ENCODE measurements at regions not wholly inside any gene's neighbourhood (a gene's known extent, or its start where the extent isn't known, plus 50 kb on each side); places are given as distances from the start of the nearest gene placed in this dataset.

DNA sequence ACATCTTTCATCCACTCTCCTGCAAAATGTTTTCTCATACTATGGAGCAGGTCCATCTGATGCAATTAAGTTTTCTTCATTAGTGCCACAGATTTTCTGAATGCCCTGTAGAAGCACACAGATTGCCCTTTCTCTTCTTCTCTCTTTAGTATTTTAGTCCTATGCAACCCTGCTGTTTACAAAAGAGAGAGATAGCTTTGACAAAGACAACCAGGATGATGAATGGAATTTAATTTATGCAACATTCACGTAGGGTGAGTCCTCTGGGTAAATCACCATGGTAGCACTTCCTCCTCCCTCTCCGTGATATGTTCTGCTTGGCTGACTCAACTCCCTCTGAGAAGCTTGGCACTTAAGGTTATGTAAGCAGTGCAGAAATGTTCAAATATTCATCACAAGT lies 400.9 kb upstream of the PDE3A start:
- no peak for DNase-seq (ENCODE audit: low spot score)
- H3K36me3 Mint-ChIP-seq (ENCODE audit: low read depth, unreplicated experiment), result no peaks in the 10 kb centered on the region
- H3K4me3 Mint-ChIP-seq (ENCODE audit: unreplicated experiment), result no peak overlapping the region
- H3K4me1 Mint-ChIP-seq (ENCODE audit: unreplicated experiment), result no peaks in the 10 kb centered on the region
- no peaks in the 10 kb centered on the region for H3K27me3 Mint-ChIP-seq (ENCODE audit: unreplicated experiment)
- no peak overlapping the region for H3K27ac Mint-ChIP-seq (ENCODE audit: unreplicated experiment)
- no peaks in the 10 kb centered on the region for H3K9me3 Mint-ChIP-seq (ENCODE audit: unreplicated experiment)
- TF ChIP-seq, protein P1, sequence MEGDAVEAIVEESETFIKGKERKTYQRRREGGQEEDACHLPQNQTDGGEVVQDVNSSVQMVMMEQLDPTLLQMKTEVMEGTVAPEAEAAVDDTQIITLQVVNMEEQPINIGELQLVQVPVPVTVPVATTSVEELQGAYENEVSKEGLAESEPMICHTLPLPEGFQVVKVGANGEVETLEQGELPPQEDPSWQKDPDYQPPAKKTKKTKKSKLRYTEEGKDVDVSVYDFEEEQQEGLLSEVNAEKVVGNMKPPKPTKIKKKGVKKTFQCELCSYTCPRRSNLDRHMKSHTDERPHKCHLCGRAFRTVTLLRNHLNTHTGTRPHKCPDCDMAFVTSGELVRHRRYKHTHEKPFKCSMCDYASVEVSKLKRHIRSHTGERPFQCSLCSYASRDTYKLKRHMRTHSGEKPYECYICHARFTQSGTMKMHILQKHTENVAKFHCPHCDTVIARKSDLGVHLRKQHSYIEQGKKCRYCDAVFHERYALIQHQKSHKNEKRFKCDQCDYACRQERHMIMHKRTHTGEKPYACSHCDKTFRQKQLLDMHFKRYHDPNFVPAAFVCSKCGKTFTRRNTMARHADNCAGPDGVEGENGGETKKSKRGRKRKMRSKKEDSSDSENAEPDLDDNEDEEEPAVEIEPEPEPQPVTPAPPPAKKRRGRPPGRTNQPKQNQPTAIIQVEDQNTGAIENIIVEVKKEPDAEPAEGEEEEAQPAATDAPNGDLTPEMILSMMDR (IDR thresholded peaks at IDR 0.05; ENCODE audit: unreplicated experiment), result no peak

DNA sequence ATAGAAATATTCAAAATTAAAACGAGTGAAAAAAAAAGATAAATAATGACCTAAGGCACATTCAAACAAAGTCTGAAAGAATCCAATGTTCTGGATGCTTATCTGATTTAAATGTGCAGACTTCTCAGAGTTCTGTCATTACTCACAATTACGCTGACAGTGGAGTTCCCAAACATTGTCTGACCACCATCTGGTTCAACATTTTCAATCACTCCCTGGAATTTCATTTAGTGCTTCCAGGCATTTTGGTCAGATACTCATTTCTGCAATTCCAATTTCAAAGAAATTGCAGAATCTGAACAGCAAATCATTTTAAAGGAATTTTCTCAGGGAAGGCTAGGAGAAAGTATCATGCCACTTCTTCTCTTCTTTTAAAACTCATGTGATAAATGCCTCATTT lies 398.2 kb upstream of the PDE3A start:
- Mint-ChIP-seq H3K36me3 (ENCODE audit: low read depth, unreplicated experiment) (no peaks in the 10 kb centered on the region), H3K27me3 (ENCODE audit: unreplicated experiment) (no peaks in the 10 kb centered on the region), H3K4me1 (ENCODE audit: unreplicated experiment) (no peaks in the 10 kb centered on the region), H3K9me3 (ENCODE audit: unreplicated experiment) (no peaks in the 10 kb centered on the region), H3K4me3 (ENCODE audit: unreplicated experiment) (no peak overlapping the region), H3K27ac (ENCODE audit: unreplicated experiment) (no peak overlapping the region)
- no peak for DNase-seq (ENCODE audit: low spot score)
- TF ChIP-seq, protein P1 (IDR thresholded peaks at IDR 0.05; ENCODE audit: unreplicated experiment), result no peak

DNA sequence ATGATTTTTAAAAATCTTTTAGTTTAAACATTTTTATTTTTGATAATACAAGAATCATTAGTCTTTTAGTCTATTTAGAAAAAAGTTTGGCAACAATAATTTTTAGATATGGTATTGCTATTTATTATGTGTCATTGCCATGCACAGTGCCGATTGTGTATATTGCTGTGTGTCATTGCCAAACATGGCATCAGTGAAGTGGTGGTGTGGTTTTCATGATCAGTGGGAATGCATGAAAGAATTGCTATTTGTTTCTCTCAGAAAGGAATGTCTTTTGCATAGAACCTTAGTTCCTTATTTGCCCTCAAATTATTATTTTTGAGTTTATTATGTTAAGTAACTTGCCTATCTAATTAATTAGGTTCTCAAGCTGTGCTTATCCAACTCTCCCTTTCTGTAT lies 397.5 kb upstream of the PDE3A start:
- no peaks in the 10 kb centered on the region for H3K27me3 Mint-ChIP-seq (ENCODE audit: unreplicated experiment)
- H3K4me3 Mint-ChIP-seq (ENCODE audit: unreplicated experiment), result no peak overlapping the region
- H3K9me3 Mint-ChIP-seq (ENCODE audit: unreplicated experiment), result no peaks in the 10 kb centered on the region
- DNase-seq (ENCODE audit: low spot score), result no peak
- no peak overlapping the region for H3K27ac Mint-ChIP-seq (ENCODE audit: unreplicated experiment)
- no peaks in the 10 kb centered on the region for H3K36me3 Mint-ChIP-seq (ENCODE audit: low read depth, unreplicated experiment)
- H3K4me1 Mint-ChIP-seq (ENCODE audit: unreplicated experiment), result no peaks in the 10 kb centered on the region
- TF ChIP-seq, protein P1 (IDR thresholded peaks at IDR 0.05; ENCODE audit: unreplicated experiment), result no peak

DNA sequence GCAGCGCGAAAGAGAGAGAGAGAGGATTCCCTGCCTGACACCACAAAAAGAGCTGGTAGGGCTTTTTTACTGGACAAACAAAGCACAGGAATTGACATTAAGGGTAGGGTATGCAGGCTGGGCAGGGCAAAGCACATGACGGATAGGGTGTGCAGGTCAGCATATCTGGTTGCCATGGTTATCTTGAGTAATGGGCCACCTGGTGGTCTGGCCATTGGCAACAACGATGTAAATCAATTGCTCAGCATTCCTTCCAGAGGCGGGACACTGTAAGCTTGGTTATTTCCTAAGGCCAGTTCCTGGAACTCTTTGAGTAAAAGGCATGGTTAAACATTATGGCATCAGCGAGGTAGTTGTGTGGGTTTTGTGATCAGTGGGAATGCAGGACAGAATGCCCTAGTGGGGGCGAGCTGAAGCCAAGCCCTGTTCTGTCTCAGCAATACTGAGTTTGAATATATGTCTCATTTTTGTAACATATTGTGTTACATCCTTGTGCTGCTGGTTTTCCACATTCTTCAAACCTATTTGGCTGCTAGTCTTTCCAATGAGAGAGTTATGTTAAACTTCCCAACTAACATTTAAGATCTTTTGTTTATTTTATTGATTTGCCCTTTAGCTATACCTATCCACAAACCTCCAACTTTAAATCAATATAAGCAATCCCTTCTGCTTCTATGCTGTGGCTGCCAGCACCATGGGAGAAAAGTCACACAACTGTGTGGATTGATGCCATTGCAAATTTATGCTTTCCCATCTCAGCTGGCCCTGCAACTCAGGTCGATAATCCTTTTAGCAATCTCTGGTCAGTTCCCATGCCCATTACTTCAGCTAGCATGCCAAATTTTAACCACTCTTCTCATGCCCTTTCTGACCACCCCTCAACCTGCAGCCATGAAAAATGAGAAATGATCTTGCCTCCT lies 396.7 kb upstream of the PDE3A start:
- peak; percentile 7 for DNase-seq (ENCODE audit: low spot score)
- Mint-ChIP-seq H3K9me3 (ENCODE audit: unreplicated experiment) (no peaks in the 10 kb centered on the region), H3K27ac (ENCODE audit: unreplicated experiment) (no peak overlapping the region), H3K4me1 (ENCODE audit: unreplicated experiment) (no peaks in the 10 kb centered on the region), H3K4me3 (ENCODE audit: unreplicated experiment) (no peak overlapping the region), H3K27me3 (ENCODE audit: unreplicated experiment) (no peaks in the 10 kb centered on the region), H3K36me3 (ENCODE audit: low read depth, unreplicated experiment) (no peaks in the 10 kb centered on the region)
- TF ChIP-seq, protein P1 (IDR thresholded peaks at IDR 0.05; ENCODE audit: unreplicated experiment), result no peak
